GM18907 (cell line): ENCODE measurements at regions not wholly inside any gene's neighbourhood (a gene's known extent, or its start where the extent isn't known, plus 50 kb on each side); places are given as distances from the start of the nearest gene placed in this dataset.
"Not testable (repeated sequence)": the region's sequence is repeated elsewhere in the genome, so short reads cannot be mapped to it uniquely, and the experiment has no call there.

ENCODE experiments used
- ATAC-seq: cut with Tn5 transposase; IDR thresholded peaks from one replicate; pipeline ENCODE4 v1.9.1; 2021; ENCODE audit warnings: mild to moderate bottlenecking, moderate library complexity; ENCODE audit not compliant: unreplicated experiment

DNA sequence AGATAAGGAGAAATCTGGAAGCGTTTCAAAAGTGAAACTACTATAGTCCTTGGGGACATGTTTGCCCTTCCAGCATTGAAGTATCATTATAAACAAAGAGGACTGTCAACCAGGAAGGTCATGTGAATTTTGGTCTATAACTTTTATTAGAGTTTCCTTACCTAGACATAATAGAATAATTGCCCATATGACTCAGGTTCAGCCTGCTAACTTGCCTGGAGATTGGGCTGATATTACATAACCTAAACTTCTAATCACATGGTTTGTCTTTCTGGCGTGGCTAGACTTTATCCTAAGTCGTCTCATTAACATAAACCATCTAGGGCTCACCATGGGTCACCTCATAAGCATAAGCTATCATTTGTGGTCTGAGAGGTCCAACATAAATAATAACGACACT, 775.9 kb downstream of the CENPC start:
- no peak for ATAC-seq

DNA sequence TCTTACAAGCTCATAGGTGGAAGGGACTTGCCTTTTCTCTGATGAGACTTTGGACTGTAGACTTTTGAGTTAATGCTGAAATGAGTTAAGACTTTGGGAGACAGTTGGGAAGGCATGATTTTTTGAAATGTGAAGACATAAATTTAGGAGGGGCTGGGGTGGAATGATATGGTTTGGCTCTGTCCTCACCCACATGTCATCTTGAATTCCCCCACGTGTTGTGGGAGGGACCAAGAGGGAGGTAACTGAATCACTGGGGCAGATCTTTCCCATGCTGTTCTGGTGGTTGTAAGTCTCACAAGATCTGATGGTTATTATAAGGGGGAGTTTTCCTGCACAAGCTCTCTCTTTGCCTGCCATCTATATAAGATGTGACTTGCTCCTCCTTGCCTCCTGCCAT, 777.9 kb downstream of the CENPC start:
- no peak for ATAC-seq

DNA sequence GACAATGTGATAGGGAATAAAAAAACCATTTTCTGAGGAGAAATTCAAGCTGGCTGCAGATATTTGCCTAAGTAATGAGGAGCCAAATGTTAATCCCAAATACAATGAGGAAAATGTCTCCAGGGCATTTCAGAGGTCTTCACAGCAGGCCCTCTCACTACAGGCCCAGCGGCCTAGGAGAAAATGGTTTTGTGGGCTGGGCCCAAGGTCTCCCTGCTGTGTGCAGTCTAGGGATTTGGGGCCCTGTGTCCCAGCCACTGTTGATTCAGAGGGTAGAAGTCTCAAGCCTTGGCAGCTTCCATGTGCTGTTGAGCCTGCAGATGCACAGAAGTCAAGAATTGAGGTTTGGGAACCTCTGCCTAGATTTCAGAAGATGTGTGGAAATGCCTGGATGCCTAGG, 778.7 kb downstream of the CENPC start:
- ATAC-seq: no peak

DNA sequence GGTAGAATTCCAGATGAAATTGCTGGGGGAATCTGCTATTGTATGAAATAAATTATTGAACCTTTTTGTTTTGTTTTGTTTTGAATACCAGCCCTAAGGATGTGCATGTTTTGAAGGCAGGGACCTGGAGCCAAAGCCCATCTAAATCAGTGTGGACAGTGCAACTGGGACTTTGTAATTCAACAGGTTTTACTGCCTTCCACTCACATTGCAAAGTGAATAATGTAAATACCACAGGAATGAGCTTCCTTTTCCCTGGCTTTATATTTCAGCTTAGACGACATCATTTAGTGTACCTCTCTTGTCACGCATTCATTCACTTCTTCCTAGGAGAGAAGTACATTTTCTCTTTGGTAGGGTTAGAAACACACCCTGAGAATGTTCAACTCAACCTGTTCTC, 795.0 kb downstream of the CENPC start:
- no peak for ATAC-seq

DNA sequence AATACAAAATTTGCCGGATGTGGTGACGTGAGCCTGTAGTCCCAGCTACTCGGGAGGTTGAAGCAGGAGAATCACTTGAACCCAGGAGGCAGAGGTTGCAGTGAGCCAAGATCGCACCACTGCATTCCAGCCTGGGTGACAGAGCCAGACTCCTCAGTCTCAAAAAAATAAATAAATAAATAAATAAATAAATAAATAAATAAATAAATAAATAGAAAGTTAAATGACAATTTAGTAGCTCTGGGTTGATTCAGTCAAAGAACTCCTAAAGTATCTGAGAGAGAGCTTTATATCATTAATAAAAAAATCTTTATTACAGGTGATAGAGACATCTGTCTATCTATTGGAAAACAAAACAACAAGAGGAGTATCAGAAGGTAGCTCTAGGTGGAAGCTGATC, 798.4 kb downstream of the CENPC start:
- ATAC-seq: not testable (repeated sequence)

DNA sequence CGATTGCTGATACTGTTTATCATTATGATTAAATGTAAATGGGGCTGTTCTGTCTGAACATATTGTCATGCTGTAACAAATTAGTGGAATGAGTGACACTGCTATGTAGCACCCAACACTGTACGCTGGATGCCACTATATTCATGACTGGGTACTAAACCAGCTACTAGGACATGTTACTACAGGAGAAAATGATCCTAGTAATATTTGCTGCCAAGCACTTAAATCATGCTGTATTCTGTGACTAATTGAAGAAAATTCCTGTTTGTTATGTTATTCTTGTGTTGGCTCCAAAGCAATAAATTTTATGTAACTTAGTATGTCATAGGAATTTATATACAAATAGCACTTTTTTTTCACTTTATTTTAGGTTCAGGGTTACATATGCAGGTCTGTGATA, 804.2 kb downstream of the CENPC start:
- no peak for ATAC-seq

DNA sequence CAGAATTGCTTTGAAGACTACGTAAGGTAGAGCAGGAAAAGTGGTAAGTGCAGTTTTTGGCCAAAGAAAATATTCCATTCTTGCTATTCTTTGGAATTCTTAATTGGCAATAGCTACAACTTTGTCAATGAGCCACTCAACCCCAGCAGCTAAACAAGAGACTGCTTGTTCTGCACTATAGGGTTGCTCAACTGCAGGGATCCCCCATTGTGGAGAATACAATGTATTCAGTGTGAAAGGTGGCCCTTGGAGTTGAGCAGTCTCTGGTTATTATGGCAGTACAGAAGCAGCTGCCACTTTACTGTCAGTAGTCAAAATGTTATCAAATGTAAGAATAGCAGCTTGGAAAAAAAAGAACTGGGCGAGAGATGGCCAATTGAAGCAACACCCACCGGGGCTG, 808.7 kb downstream of the CENPC start:
- ATAC-seq: no peak

DNA sequence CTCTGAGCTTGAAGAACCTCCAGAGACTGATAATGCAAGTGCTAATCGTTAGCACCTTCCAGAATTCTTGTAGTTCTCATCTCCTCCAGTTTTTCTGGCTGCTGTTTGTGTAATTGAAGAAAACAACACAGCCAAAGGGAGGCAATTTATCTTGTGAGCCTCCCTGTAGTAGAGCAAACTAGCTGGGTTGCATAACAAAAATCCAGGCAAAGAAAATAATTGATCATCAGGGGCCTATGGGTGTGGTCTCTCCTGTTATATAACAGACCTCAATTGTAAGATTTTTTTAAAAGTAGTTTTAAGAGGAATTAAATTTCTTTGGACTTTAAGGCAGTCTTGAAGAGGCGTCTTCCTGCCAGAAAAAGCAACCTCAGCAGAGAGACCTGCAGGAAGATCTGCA, 817.0 kb downstream of the CENPC start:
- ATAC-seq: no peak

DNA sequence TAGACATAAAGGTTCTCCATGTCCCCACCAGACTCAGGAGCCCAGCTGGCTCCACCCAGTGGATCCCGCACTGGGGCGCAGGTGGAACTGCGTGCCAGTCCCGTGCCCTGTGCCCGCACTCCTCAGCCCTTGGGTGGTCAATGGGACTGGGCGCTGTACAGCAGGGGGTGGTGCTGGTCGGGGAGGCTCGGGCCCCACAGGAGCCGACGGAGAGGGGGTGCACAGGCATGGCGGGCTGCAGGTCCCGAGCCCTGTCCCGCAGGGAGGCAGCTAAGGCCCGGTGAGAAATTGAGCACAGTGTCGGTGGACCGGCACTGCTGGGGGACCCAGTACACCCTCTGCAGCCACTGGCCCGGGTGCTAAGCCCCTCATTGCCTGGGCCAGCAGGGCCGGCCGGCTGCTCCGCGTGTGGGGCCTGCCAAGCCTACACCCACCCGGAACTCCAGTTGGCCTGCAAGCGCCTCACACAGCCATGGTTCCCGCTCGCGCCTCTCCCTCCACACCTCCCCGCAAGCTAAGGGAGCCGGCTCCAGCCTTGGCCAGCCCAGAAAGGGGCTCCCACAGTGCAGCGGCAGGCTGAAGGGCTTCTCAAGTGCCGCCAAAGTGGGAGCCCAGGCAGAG, 832.9 kb downstream of the CENPC start:
- ATAC-seq: not testable (repeated sequence)

DNA sequence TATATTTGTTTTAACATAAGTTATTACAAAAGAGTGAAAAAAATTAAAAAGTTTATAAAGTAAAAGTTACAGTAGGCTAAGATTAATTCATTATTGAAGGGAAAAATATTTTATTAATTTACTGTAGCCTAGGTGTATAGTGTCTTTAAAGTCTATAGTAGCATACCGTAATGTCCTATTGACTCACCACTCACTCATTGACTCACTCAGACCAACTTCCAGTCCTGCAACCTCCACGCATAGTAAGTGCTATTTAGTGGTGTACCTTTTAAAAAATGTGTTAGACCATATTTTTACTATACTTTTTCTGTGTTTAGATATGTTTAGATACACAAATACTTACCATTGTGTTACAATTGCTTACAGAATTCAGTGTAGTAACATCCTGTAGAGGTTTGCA, 841.1 kb downstream of the CENPC start:
- no peak for ATAC-seq

DNA sequence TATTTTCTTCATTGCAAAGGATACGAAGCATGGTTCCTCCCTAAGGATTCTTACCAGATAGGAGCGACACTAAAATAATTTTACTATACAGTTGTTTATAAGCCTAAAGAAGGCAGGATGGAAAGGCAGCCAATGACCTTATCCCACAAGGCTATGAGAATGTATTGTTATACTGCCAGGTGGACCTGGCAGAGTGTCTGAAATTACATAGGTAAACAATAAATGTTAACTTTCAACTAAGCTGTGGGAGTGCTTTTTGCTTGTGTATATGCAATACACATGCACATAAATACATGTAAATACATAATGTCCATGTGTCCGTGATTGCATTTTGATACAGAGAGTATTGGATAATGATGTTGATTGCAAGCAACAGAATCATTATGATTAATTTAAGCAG, 850.6 kb downstream of the CENPC start:
- no peak for ATAC-seq

DNA sequence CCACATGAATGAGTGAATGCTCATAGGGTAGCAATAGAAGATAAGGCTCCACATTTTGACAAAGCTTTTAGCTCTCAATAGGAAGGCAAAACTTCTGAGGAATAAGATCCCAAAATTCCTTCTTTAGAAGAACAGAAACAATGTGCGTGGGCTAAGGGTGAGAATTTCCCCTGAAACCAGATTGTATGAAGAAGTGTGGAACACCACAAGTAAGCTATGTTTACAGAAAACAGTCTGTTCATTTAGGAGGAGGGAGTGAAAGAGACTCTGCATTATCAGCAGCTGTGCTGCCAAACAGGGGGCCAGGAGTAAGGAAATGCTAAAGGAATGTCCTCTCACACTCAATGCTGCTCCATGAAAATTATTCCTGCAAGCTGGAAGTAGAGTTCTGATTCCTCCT, 851.6 kb downstream of the CENPC start:
- no peak for ATAC-seq

DNA sequence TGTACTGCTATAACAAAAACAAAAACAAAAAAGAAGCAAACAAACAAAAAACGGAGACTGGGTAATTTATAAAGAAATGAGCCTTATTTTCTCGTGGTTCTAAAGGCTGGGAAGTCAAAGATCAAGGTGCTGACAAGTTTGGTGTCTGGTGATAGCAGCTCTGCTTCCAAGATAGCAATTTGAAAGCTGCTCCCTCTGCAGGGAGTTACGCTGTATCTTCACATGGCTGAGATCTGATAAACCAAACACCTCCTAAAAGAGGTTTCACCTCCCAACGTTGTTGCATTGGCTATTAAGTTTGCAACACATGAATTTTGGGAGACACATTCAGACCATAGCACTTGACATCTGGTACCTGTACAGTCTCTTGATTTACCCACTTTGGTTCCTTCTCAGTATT, 854.2 kb downstream of the CENPC start:
- no peak for ATAC-seq

DNA sequence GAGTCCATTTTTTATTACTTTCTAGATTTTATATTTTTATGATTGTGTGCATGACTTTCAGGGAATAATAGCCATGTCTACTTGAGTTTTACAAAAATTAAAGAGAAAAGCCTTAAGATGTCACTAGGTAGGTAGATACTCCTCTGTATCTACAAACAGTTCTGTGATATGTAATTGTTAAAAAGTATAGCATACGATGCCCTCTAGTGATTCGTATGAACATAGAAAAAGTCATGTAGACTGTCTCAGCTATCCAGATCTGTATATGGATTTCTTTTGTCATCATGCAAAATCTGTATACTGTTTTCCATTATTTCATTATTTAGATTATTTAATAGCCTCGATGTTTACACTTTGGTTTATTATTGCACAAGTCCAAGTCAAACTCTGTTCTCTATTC, 856.6 kb downstream of the CENPC start:
- no peak for ATAC-seq

DNA sequence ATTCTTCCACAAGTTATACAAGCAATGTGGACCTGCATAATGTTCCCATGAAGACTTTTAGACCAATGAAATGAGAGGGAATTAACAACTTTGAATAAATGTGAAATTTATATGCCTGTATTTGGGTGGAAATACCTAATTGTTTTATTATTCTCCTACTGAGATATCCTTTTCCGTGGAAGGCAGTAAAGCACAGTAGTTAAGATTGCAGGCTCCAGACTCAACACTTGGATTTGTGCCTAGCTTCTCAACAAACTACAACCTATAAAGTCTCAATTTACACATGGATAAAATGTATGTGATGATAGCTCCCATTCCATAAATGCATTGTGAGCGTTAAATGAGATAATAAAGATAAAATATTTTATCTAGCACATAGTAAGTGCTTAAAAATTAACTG, 857.8 kb downstream of the CENPC start:
- ATAC-seq: no peak

DNA sequence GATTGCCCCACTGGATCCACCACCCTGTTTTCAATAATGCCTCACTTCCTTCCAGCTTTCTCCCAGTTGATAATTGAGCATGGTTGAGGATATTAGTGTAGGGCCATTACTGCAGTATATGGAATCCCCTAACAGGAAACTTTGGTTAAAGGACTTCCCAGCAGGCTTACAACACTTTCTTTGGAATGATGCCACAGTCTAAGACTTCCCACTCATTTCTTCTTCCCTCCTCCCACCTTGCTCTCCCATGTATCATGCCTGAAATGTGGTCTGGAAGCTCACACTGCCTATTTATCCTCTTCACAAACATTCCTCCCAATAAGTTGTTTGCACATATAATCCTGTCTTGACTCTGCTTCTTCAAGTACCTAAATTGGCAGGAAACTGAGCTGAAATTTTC, 863.3 kb downstream of the CENPC start:
- no peak for ATAC-seq

DNA sequence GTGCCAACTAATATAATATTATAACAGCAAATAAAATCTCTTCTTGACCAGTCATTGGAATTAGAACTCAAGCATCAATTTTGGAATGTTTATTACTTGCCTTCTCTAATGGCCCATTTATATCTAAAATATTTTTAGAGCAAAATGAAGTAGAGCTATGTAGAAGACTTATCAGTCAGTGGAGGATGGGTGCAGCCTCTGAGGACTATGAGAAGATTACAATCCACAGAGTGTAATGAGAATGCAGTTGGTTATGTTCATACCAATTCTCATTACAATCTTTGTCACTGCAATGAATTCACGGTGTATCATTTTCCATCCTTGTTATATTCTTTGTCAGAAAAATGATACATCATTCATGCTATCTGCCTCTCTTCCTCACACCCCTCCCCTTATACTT, 878.1 kb downstream of the CENPC start:
- no peak for ATAC-seq

DNA sequence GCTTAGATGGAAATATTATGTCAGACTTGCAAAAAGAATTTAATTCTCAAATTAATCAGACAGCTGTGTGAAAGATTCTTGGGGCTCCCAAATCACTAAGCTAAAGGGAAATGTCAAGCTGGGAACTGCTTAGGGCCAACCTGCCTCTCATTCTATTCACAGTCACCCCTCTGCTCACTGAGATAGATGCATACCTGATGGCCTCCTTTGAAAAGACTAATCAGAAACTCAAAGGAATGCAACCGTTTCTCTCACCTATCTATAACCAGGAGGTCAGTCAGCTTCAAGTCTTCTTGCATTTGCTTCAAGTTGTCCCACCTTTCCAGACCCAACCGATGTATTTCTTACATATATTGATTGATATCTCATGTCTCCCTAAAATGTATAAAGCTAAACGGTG, 882.7 kb downstream of the CENPC start:
- no peak for ATAC-seq

DNA sequence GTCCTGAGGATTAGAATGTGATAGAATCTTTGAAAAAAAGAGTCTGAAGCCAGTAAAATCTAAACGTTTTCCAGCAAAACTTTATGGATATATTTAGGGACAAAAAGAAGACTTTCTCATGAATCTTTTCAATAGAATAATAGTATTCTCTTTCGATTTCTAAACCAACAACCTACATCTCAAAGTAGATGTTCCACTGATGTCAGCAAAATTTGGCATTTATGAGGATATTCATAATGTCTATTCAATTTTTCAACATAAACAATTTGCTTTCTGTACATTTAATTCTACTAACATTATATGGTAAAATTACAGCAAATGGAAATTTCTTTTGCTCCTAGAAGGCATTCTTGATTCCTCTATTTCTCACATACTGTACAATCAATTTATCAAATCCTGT, 886.5 kb downstream of the CENPC start:
- ATAC-seq: no peak

DNA sequence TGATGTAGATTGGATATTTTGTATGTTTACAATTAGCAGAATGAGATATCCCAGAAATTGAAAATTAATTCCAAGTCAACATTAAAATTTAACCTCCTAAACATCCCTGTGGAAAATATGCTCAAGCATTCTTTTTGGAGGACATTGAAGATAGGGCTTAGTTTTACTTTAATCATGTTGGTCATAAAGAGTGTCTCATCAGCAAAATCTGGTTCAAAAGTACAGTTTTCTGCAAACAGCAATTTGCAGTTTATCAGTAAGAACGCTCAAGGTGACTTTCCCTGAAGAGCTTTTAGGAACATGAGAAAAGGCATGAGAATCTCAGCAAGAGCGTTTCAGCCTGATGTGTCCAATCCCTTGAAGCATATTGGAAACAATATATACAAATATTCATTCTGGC, 889.8 kb downstream of the CENPC start:
- no peak for ATAC-seq

DNA sequence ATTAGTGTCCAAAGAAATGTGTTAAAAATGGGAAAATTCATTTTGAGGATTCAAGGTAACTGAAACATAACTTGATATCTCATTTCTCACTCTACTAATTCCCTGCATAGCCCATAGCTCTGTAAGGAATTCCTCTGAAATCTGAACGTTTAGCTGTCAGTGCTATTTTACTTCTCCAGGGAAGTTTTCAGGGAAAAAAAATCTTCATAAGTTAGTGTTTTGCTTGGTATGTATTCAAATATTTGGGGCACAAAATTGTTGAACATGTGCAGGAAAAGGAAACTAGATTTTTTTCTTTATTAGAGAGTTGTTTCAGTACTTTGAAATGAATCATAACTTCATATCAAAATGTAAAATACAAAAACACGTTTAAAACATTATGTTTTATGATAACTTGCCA, 891.4 kb downstream of the CENPC start:
- ATAC-seq: no peak

DNA sequence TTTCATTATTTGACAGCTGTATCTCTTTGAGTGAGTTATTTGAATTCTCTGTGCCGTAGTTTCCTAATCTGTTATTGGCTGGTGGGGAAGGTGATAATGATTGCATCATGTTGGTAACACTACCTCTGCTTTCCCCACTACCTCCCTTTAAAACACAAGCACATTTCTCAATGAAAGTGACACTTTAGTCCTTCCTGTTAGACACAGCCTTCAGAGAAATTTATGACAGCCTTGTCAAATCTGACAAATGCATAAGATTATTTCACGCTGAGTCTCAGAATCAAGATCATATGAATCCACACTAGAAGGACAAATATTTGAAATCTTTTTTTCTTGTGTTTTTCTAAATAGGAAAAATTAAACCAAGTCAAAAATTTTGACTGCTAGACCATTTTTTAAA, 896.1 kb downstream of the CENPC start:
- ATAC-seq: no peak

DNA sequence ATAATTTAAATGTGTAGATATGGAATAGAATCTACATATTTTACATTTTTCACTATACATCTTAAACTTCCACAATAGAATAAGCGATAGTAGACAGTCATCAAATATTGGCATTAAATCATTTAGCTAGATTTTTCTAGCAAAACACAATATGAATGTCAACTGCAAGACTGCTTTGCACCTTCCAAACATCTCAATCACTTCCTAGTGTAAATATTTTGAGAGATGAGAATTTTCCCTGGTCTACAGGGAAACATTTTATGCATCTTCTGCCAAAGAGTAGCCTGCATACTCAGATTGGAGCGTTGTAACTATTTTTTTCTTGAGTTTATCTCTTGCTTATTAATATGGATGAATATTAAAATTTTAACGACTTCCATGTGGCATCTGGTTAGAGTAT, 897.4 kb downstream of the CENPC start:
- ATAC-seq: no peak

DNA sequence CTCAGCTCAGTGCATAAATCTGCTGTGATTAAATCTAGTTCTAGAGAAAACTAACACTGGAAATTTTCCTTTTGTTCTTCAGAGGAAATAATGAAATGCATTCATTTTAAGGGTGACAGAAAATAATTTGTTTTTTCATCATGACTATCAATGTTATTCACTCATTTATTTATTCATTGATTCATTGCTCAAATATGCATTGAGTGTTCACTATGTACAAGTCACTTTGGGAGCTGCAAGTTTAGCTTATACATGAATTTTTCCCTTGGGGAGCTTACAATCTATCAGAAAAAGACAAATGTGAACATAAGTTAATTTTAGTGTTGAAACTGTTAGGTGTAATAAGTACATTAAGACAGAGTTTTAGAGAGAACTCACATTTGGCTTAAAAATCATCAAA, 897.8 kb downstream of the CENPC start:
- no peak for ATAC-seq
